HG03196 (cell line): ENCODE measurements at regions not wholly inside any gene's neighbourhood (a gene's known extent, or its start where the extent isn't known, plus 50 kb on each side); places are given as distances from the start of the nearest gene placed in this dataset.

Experiments used
- ATAC-seq: cut with Tn5 transposase; IDR thresholded peaks from one replicate; pipeline ENCODE4 v1.9.1; 2021; ENCODE audit not compliant: unreplicated experiment

- ATAC-seq, result no peak
Observed at GRCh38 chr1:60234776-60235175, 161.2 kb upstream of the C1orf87 start.

DNA sequence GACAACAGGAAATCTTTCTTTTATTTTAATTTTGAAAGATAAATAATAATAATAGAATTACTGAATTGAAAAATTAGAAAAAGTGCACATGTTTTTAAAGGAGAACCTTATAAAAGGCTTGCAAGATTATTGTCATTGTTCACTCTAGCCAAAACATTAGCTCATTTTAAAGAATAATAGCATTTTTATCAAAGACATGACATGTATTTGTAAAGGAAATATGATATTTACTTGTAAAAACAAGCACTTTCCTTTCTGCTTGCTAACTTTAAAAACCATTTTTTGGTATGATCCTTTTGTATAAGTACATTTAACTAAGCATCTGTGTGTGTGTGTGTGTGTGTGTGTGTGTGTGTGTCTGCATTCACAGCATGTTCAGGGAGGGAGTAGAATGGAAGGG is 156.3 kb upstream of the C1orf87 start:
- no peak for ATAC-seq

- no peak for ATAC-seq
Observed at GRCh38 chr1:60228041-60228491, 154.5 kb upstream of the C1orf87 start.

GRCh38 chr1:60227601-60228000 is 154.0 kb upstream of the C1orf87 start:
- ATAC-seq, result no peak

- ATAC-seq, result no peak
Observed at GRCh38 chr1:60225486-60225885, 151.9 kb upstream of the C1orf87 start.

DNA sequence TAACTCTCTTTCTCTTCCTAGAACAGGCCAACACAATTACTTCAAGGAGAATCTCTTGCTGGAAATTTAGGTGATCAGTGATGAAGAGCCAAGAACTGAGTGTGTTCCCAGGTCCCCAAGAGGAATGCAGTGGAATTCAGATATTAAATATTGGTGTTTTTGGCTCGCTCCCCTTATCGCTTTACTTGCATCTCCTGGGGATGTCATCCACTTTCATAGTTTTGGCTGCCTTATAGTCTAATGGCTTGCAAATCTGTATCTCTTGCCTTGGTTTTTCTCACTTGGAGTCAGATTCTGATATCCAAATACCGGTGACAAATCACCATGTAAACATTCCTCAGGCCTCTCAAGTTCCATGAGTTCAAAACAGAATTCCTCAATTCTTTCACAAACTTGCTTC is 151.0 kb upstream of the C1orf87 start:
- no peak for ATAC-seq

DNA sequence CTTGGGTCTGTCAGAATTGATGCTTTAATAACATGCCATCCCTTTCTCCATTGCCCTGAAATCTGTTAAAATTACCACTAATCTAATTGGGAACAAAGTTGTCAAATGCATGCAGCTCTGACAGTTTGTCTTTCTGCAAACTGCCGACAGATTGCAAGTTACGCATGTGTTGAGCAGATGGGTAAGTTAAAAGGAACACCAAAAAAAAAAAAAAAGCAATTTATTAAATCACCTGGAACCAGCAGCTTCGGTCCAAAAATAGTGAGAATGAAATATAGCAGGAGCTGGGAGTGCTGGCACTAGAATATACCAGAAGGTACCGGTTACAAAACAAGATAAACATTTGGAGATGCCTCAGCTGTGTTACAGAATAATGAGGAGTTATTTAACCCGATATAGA is 149.6 kb upstream of the C1orf87 start:
- ATAC-seq, result no peak

DNA sequence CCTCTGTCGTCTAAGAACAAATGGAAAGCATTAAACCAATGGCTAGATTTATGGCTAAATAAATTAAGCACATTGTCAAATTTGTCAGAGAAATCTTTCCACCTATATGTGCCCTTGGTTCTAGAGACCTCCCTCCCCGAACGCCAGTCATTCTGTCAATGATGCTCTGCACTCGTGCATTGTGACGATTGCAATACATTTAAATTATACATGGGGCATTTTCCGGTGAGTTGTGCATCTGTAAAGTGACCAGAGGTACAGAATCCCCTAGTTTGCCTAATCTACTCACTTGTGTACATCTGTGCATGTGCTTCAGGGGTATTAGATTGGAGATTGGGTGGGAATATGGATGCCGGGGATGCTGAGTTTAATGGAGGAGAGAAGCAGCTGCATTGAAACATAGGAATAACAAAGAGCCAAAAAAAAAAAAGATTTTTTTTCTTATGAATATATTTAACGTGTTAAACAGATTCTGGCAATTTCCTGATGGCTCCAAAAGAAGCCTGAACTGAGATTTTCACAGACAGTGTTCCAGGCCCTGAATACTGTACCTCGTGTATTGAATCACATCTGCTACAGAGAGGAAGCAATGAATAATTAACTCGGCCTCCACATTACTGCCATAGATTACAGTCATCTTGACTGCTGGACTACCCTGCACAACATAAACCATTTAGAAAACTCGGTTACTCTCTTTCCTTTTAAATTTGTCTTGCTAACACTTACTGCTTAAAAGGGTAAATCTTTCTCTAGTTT is 149.0 kb upstream of the C1orf87 start:
- ATAC-seq, result no peak

DNA sequence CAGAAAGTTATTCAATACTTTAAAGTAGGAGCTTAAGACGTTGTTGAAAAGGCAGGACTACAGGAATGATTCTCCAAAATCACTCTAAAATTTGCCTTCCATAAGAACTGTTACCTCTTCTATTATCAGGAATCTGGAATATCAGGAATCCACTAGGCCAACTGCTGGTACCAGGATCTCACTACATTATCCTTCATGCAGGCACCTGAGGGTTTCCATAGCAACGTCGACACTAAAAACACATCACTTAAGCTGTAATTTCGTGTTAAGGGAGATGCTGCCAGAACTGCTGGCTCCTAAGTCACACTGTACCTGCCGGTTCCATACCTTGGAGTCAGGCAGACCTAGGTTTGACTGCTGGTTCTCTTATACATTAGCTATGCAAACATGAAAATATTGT is 139.7 kb upstream of the C1orf87 start:
- ATAC-seq, result no peak

GRCh38 chr1:60196026-60196425 is 122.5 kb upstream of the C1orf87 start:
- no peak for ATAC-seq

- no peak for ATAC-seq
Observed at GRCh38 chr1:60185684-60186083, 112.1 kb upstream of the C1orf87 start.

DNA sequence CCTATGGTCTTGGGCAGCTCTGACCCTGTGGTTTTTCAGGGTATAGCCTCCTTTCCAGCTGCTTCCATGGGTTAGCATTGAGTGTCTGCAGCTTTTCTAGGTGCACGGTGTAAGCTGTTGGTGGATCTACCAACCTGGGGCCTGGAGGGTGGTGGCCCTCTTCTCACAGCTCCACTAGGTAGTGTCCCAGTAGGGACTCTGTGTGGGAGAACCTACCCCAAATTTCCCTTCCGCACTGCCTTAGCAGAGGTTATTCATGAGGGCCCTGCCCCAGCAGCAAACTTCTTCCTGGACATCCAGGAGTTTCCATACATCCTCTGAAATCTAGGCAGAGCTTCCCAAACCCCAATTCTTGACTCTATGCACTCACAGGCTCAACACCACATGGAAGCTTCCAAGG is 111.0 kb upstream of the C1orf87 start:
- no peak for ATAC-seq

- no peak for ATAC-seq
Observed at GRCh38 chr1:60173729-60174505, 100.3 kb upstream of the C1orf87 start.

GRCh38 chr1:60173006-60173405 is 99.4 kb upstream of the C1orf87 start:
- no peak for ATAC-seq

GRCh38 chr1:60171801-60172200 is 98.2 kb upstream of the C1orf87 start:
- no peak for ATAC-seq

GRCh38 chr1:60170709-60171108 is 97.1 kb upstream of the C1orf87 start:
- no peak for ATAC-seq

GRCh38 chr1:60169206-60169605 is 95.6 kb upstream of the C1orf87 start:
- no peak for ATAC-seq

- no peak for ATAC-seq
Observed at GRCh38 chr1:60162936-60163335, 89.4 kb upstream of the C1orf87 start.

DNA sequence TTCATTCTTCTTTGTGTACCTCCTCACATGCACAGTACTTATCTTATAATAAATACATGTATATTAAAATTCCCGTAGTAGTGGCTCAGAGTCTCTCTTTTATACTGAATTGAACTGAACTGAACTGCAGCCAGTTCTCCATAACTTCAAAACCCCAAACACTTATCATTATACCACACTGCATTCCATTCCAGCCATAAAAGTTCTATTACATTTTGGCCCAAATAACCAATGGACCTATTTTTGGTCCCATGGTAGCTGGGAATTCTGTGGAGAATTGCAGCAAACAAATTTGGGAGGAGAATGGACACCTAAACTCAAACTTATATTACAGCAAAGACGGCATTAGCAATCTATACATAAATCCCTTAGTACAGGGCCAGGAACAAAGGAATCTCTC is 86.6 kb upstream of the C1orf87 start:
- ATAC-seq, result no peak

- no peak for ATAC-seq
Observed at GRCh38 chr1:60156371-60156770, 82.8 kb upstream of the C1orf87 start.

GRCh38 chr1:60153961-60154360 is 80.4 kb upstream of the C1orf87 start:
- no peak for ATAC-seq

GRCh38 chr1:60152891-60153290 is 79.3 kb upstream of the C1orf87 start:
- ATAC-seq, result no peak
